HG03045 (cell line): ENCODE measurements at regions not wholly inside any gene's neighbourhood (a gene's known extent, or its start where the extent isn't known, plus 50 kb on each side); places are given as distances from the start of the nearest gene placed in this dataset.
"Not testable (repeated sequence)": the region's sequence is repeated elsewhere in the genome, so short reads cannot be mapped to it uniquely, and the experiment has no call there.

ENCODE experiments used
- ATAC-seq: cut with Tn5 transposase; IDR thresholded peaks from one replicate; pipeline ENCODE4 v1.9.1; 2021; ENCODE audit warnings: mild to moderate bottlenecking, moderate library complexity; ENCODE audit not compliant: unreplicated experiment

GRCh38 chr14:106477600-106477999 is 951.2 kb downstream of the TMEM121 start:
- ATAC-seq: not testable (repeated sequence)

GRCh38 chr14:106480287-106480686 is 953.9 kb downstream of the TMEM121 start:
- ATAC-seq: not testable (repeated sequence)

- not testable (repeated sequence) for ATAC-seq
Measured at GRCh38 chr14:106482213-106482612, 955.8 kb downstream of the TMEM121 start.

- ATAC-seq: no peak
Measured at GRCh38 chr14:106487600-106487999, 961.2 kb downstream of the TMEM121 start.

- no peak for ATAC-seq
Measured at GRCh38 chr14:106488291-106488690, 961.9 kb downstream of the TMEM121 start.

GRCh38 chr14:106489112-106489881 is 962.9 kb downstream of the TMEM121 start:
- no peak for ATAC-seq

- no peak for ATAC-seq
Measured at GRCh38 chr14:106490442-106490841, 964.1 kb downstream of the TMEM121 start.

- ATAC-seq: no peak
Measured at GRCh38 chr14:106491851-106492250, 965.5 kb downstream of the TMEM121 start.

GRCh38 chr14:106493962-106494823 is 967.8 kb downstream of the TMEM121 start:
- no peak for ATAC-seq

GRCh38 chr14:106500571-106500970 is 974.2 kb downstream of the TMEM121 start:
- ATAC-seq: no peak

GRCh38 chr14:106501898-106502297 is 975.5 kb downstream of the TMEM121 start:
- no peak for ATAC-seq

GRCh38 chr14:106505366-106505765 is 979.0 kb downstream of the TMEM121 start:
- no peak for ATAC-seq

GRCh38 chr14:106506881-106507305 is 980.5 kb downstream of the TMEM121 start:
- ATAC-seq: no peak

- no peak for ATAC-seq
Measured at GRCh38 chr14:106507354-106507753, 981.0 kb downstream of the TMEM121 start.

- no peak for ATAC-seq
Measured at GRCh38 chr14:106508216-106508615, 981.8 kb downstream of the TMEM121 start.

GRCh38 chr14:106509176-106509575 is 982.8 kb downstream of the TMEM121 start:
- no peak for ATAC-seq

GRCh38 chr14:106509807-106510206 is 983.4 kb downstream of the TMEM121 start:
- no peak for ATAC-seq

- no peak for ATAC-seq
Measured at GRCh38 chr14:106511006-106511799, 984.8 kb downstream of the TMEM121 start.

GRCh38 chr14:106511800-106512198 is 985.4 kb downstream of the TMEM121 start:
- no peak for ATAC-seq

GRCh38 chr14:106513302-106513701 is 986.9 kb downstream of the TMEM121 start:
- no peak for ATAC-seq
